ENCODE measurements at regions not wholly inside any gene's neighbourhood (a gene's known extent, or its start where the extent isn't known, plus 50 kb on each side); places are given as distances from the start of the nearest gene placed in this dataset.

GRCh38 chr14:45766247-45766646 lies 513.2 kb upstream of the MIS18BP1 start:
- Histone ChIP-seq H3K4me2 (ENCODE audit: insufficient read depth, low read length) (no peak overlapping the region), H3K9me3 (replicated peaks; ENCODE audit: control insufficient read depth, insufficient read depth, low read length) (no peaks in the 10 kb centered on the region), H3K79me2 (ENCODE audit: control insufficient read depth, insufficient read depth, low read length) (no peaks in the 10 kb centered on the region), H3K27me3 (ENCODE audit: control insufficient read depth in 2 of 2, insufficient read depth in 2 of 2, low read length in 2 of 2) (no peaks in the 10 kb centered on the region), H3K9ac (replicated peaks; ENCODE audit: extremely low read depth, insufficient read depth, low read length) (no peak overlapping the region), H2AFZ (ENCODE audit: low read depth, low read length) (no peak overlapping the region), H3K4me3 (replicated peaks in 1 of 3; ENCODE audit: insufficient read depth in 1 of 3, low read depth in 1 of 3, low read length in 3 of 3) (no peak overlapping the region), H3K4me1 (ENCODE audit: control insufficient read depth, extremely low read depth, insufficient read depth, low read length) (no peaks in the 10 kb centered on the region), H3K9me1 (replicated peaks; ENCODE audit: control insufficient read depth, extremely low read depth, insufficient read depth, low read length) (no peaks in the 10 kb centered on the region), H3K27ac (ENCODE audit: insufficient read depth, low read depth, low read length) (no peak overlapping the region), H3K36me3 (ENCODE audit: control insufficient read depth in 2 of 2, extremely low read depth in 1 of 2, insufficient read depth in 2 of 2, low read length in 2 of 2) (no peaks in the 10 kb centered on the region), H4K20me1 (replicated peaks; ENCODE audit: control insufficient read depth, extremely low read depth, insufficient read depth, low read length) (no peaks in the 10 kb centered on the region)
- dilution Hi-C loops (cut with MboI; ENCODE audit: extremely low pct_ligation_motif_present, low sequenced_read_pairs) = no loop called here
- FAIRE-seq (no peak), DNase-seq (ENCODE audit: low read depth, low spot score) (no peak)
- ChIA-PET CTCF (no interaction called here), POLR2A (no interaction called here)
- no peak for TF ChIP-seq MYC (IDR thresholded peaks at IDR 0.05; ENCODE audit: low read depth, low read length)
- no peak for TF ChIP-seq POLR2AphosphoS5 (IDR thresholded peaks at IDR 0.05; ENCODE audit: insufficient read depth, low read depth, low read length)
- TF ChIP-seq POLR2A (IDR thresholded peaks at IDR 0.05; ENCODE audit: low read depth, low read length) = no peak
- no peak for TF ChIP-seq EZH2 (IDR thresholded peaks at IDR 0.05; ENCODE audit: borderline replicate concordance, low read depth, low read length, severe bottlenecking)
- no peak for TF ChIP-seq MAX (IDR thresholded peaks at IDR 0.05; ENCODE audit: insufficient read depth, insufficient read length)
- TF ChIP-seq GATA2 (IDR thresholded peaks at IDR 0.05; ENCODE audit: insufficient read depth, insufficient read length, low read depth, low read length) = no peak
- TF ChIP-seq JUN (IDR thresholded peaks at IDR 0.05; ENCODE audit: borderline replicate concordance, insufficient read depth, insufficient read length, low read depth) = no peak
- intact Hi-C loops (cut with micrococcal nuclease) = no loop called here
- BruUV-seq (replicated peaks) = no TSS peak

GRCh38 chr14:45757655-45758054 lies 504.7 kb upstream of the MIS18BP1 start:
- Histone ChIP-seq H3K9me3 (replicated peaks; ENCODE audit: control insufficient read depth, insufficient read depth, low read length) (no peaks in the 10 kb centered on the region), H3K79me2 (ENCODE audit: control insufficient read depth, insufficient read depth, low read length) (no peaks in the 10 kb centered on the region), H3K4me3 (replicated peaks in 1 of 3; ENCODE audit: insufficient read depth in 1 of 3, low read depth in 1 of 3, low read length in 3 of 3) (no peak overlapping the region), H3K27ac (ENCODE audit: insufficient read depth, low read depth, low read length) (no peak overlapping the region), H3K4me1 (ENCODE audit: control insufficient read depth, extremely low read depth, insufficient read depth, low read length) (no peaks in the 10 kb centered on the region), H3K9me1 (replicated peaks; ENCODE audit: control insufficient read depth, extremely low read depth, insufficient read depth, low read length) (no peaks in the 10 kb centered on the region), H3K4me2 (ENCODE audit: insufficient read depth, low read length) (no peak overlapping the region), H4K20me1 (replicated peaks; ENCODE audit: control insufficient read depth, extremely low read depth, insufficient read depth, low read length) (no peaks in the 10 kb centered on the region), H3K27me3 (ENCODE audit: control insufficient read depth in 2 of 2, insufficient read depth in 2 of 2, low read length in 2 of 2) (no peaks in the 10 kb centered on the region), H3K9ac (replicated peaks; ENCODE audit: extremely low read depth, insufficient read depth, low read length) (no peak overlapping the region), H3K36me3 (ENCODE audit: control insufficient read depth in 2 of 2, extremely low read depth in 1 of 2, insufficient read depth in 2 of 2, low read length in 2 of 2) (no peaks in the 10 kb centered on the region), H2AFZ (ENCODE audit: low read depth, low read length) (no peak overlapping the region)
- dilution Hi-C loops (cut with MboI; ENCODE audit: extremely low pct_ligation_motif_present, low sequenced_read_pairs) = no loop called here
- TF ChIP-seq JUN (IDR thresholded peaks at IDR 0.05; ENCODE audit: borderline replicate concordance, insufficient read depth, insufficient read length, low read depth) (no peak), EZH2 (IDR thresholded peaks at IDR 0.05; ENCODE audit: borderline replicate concordance, low read depth, low read length, severe bottlenecking) (no peak), GATA2 (IDR thresholded peaks at IDR 0.05; ENCODE audit: insufficient read depth, insufficient read length, low read depth, low read length) (no peak), MYC (IDR thresholded peaks at IDR 0.05; ENCODE audit: low read depth, low read length) (no peak), FOS (IDR thresholded peaks at IDR 0.05; ENCODE audit: borderline replicate concordance, insufficient read depth, low read length) (no peak), CTCF (IDR thresholded peaks at IDR 0.05; ENCODE audit: extremely low read depth in 1 of 2, insufficient read depth in 1 of 2, low read depth in 1 of 2, low read length in 2 of 2) (no peak), POLR2A (IDR thresholded peaks at IDR 0.05; ENCODE audit: low read depth, low read length) (no peak), MAX (IDR thresholded peaks at IDR 0.05; ENCODE audit: insufficient read depth, insufficient read length) (no peak), POLR2AphosphoS5 (IDR thresholded peaks at IDR 0.05; ENCODE audit: insufficient read depth, low read depth, low read length) (no peak)
- CTCF ChIA-PET = no interaction called here
- POLR2A ChIA-PET = no interaction called here
- FAIRE-seq (no peak), DNase-seq (ENCODE audit: low read depth, low spot score) (no peak)
- BruUV-seq (replicated peaks) = no TSS peak
- intact Hi-C loops (cut with micrococcal nuclease) = no loop called here

Data from endothelial cell of umbilical vein (primary cell).